ENCODE measurements at regions not wholly inside any gene's neighbourhood (a gene's known extent, or its start where the extent isn't known, plus 50 kb on each side); places are given as distances from the start of the nearest gene placed in this dataset.

DNA sequence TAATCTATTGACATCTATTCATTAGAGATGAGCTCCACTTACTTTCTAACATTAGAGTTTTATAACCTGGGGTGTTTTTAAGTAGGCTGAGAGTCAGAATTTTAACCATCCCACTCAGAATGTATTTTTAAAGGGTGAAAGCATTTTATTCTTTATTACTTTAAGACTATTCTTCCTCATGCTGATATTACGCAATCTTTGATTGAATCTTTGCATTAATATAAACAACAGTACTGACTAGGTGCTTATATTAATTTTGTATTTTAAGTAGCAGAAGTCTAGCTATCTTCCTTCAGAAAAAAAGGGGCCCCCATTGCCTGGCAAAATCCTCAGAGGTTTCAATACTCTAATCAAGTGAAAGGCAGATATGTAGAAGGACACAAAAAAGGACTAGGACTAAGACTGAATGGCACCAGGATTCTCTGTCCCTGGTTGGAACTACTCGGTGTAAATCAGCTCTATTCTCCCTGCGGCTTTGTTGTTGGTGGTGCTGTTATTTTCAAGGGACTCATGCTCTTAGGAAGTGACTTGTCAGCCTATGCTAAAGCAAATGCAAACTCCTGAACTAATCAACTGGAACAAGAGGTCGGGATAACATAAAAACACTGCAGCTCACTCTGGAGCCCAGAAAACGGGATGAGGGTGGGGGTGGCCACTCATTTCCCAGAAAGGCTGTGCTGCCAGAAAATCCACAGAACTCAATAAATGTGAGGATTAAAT lies 1324.4 kb downstream of the GRIK2 start:
- H3K4me1 ChIP-seq (ENCODE audit: control insufficient read depth in 2 of 2, insufficient read depth in 2 of 2, low read length in 1 of 2): no peaks in the 10 kb centered on the region
- no peak overlapping the region for H3K27ac ChIP-seq (ENCODE audit: low read depth in 2 of 2, low read length in 1 of 2)
- no peaks in the 10 kb centered on the region for H3K27me3 ChIP-seq (ENCODE audit: control insufficient read depth in 1 of 2, insufficient read depth in 2 of 2, low read length in 2 of 2)
- no peak overlapping the region for H3K4me3 ChIP-seq (ENCODE audit: low read depth in 1 of 2, low read length in 2 of 2)
- H3K9me3 ChIP-seq (ENCODE audit: control insufficient read depth in 2 of 2, insufficient read depth in 1 of 2, low read depth in 1 of 2, low read length in 1 of 2): no peaks in the 10 kb centered on the region
- 50 to 53% methylated on average over 5 of the region's 5 CpGs for WGBS, 2 donors
- H3K36me3 ChIP-seq (ENCODE audit: control insufficient read depth in 2 of 2, insufficient read depth in 2 of 2, low read length in 1 of 2): no peaks in the 10 kb centered on the region

DNA sequence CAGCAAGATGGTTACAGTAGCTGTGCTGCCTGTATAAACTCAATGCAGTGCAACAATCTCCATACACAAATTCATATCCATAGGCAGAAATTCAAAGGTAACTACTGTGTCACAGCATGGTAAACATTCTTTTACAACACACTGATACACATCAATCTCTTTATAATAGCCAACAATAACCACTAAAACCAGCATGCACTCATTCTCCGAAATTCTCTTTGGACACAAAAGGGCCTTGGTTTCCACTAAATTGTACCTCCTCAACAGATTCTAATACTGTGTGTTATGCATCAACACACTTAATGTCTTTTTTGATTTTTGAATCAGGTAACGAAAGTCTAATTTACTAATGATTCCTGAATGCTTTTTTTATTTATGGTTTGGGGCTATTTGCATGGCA lies 1323.7 kb downstream of the GRIK2 start:
- Histone ChIP-seq H3K27ac (ENCODE audit: low read depth in 2 of 2, low read length in 1 of 2) (no peak overlapping the region), H3K27me3 (ENCODE audit: control insufficient read depth in 1 of 2, insufficient read depth in 2 of 2, low read length in 2 of 2) (no peaks in the 10 kb centered on the region), H3K4me3 (ENCODE audit: low read depth in 1 of 2, low read length in 2 of 2) (no peak overlapping the region), H3K4me1 (ENCODE audit: control insufficient read depth in 2 of 2, insufficient read depth in 2 of 2, low read length in 1 of 2) (no peaks in the 10 kb centered on the region), H3K36me3 (ENCODE audit: control insufficient read depth in 2 of 2, insufficient read depth in 2 of 2, low read length in 1 of 2) (no peaks in the 10 kb centered on the region), H3K9me3 (ENCODE audit: control insufficient read depth in 2 of 2, insufficient read depth in 1 of 2, low read depth in 1 of 2, low read length in 1 of 2) (no peaks in the 10 kb centered on the region)
- WGBS, 2 donors: 73 to 75% methylated on average over 2 of the region's 2 CpGs

DNA sequence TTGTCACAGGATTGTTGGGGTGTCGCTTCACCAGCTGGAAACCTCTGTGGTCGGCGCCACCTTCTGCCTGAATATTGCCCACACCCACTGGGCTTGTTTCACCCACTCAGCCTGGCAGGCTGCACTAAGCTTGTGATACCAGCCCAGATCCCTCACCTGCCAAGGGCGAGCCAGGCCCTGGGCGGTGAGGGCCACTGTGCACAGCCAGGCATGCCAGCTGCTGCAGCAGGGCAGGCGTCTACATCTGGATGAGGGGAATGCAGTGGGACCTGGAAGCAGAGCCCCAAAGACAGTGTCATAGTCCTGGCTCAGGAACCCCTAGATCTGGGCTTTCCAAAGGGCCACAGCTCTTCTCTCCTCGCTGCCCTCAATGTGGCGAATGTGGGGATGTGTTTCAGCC lies 1307.5 kb downstream of the GRIK2 start:
- Histone ChIP-seq H3K36me3 (ENCODE audit: control insufficient read depth in 2 of 2, insufficient read depth in 2 of 2, low read length in 1 of 2) (no peaks in the 10 kb centered on the region), H3K9me3 (ENCODE audit: control insufficient read depth in 2 of 2, insufficient read depth in 1 of 2, low read depth in 1 of 2, low read length in 1 of 2) (no peaks in the 10 kb centered on the region), H3K27me3 (ENCODE audit: control insufficient read depth in 1 of 2, insufficient read depth in 2 of 2, low read length in 2 of 2) (no peaks in the 10 kb centered on the region), H3K4me1 (ENCODE audit: control insufficient read depth in 2 of 2, insufficient read depth in 2 of 2, low read length in 1 of 2) (no peaks in the 10 kb centered on the region), H3K27ac (ENCODE audit: low read depth in 2 of 2, low read length in 1 of 2) (no peak overlapping the region), H3K4me3 (ENCODE audit: low read depth in 1 of 2, low read length in 2 of 2) (no peak overlapping the region)
- WGBS, 2 donors: 88 to 94% methylated on average over 8 of the region's 8 CpGs

- H3K4me1 ChIP-seq (ENCODE audit: control insufficient read depth in 2 of 2, insufficient read depth in 2 of 2, low read length in 1 of 2): no peaks in the 10 kb centered on the region
- 16 to 54% methylated on average over 1 of the region's 1 CpG for WGBS, 2 donors
- no peaks in the 10 kb centered on the region for H3K36me3 ChIP-seq (ENCODE audit: control insufficient read depth in 2 of 2, insufficient read depth in 2 of 2, low read length in 1 of 2)
- H3K27me3 ChIP-seq (ENCODE audit: control insufficient read depth in 1 of 2, insufficient read depth in 2 of 2, low read length in 2 of 2): no peaks in the 10 kb centered on the region
- H3K27ac ChIP-seq (ENCODE audit: low read depth in 2 of 2, low read length in 1 of 2): no peak overlapping the region
- H3K9me3 ChIP-seq (ENCODE audit: control insufficient read depth in 2 of 2, insufficient read depth in 1 of 2, low read depth in 1 of 2, low read length in 1 of 2): no peaks in the 10 kb centered on the region
- H3K4me3 ChIP-seq (ENCODE audit: low read depth in 1 of 2, low read length in 2 of 2): no peak overlapping the region
These were observed 1293.0 kb downstream of the GRIK2 start for GRCh38 chr6:102686461-102686860.

- 35 to 42% methylated on average over 2 of the region's 2 CpGs for WGBS, 2 donors
- no peaks in the 10 kb centered on the region for H3K4me1 ChIP-seq (ENCODE audit: control insufficient read depth in 2 of 2, insufficient read depth in 2 of 2, low read length in 1 of 2)
- no peak overlapping the region for H3K4me3 ChIP-seq (ENCODE audit: low read depth in 1 of 2, low read length in 2 of 2)
- H3K9me3 ChIP-seq (ENCODE audit: control insufficient read depth in 2 of 2, insufficient read depth in 1 of 2, low read depth in 1 of 2, low read length in 1 of 2): no peaks in the 10 kb centered on the region
- H3K27ac ChIP-seq (ENCODE audit: low read depth in 2 of 2, low read length in 1 of 2): no peak overlapping the region
- H3K36me3 ChIP-seq (ENCODE audit: control insufficient read depth in 2 of 2, insufficient read depth in 2 of 2, low read length in 1 of 2): no peaks in the 10 kb centered on the region
- H3K27me3 ChIP-seq (ENCODE audit: control insufficient read depth in 1 of 2, insufficient read depth in 2 of 2, low read length in 2 of 2): no peaks in the 10 kb centered on the region
These were observed 1286.9 kb downstream of the GRIK2 start for GRCh38 chr6:102680413-102680812.

- Histone ChIP-seq H3K27ac (ENCODE audit: low read depth in 2 of 2, low read length in 1 of 2) (no peak overlapping the region), H3K4me1 (ENCODE audit: control insufficient read depth in 2 of 2, insufficient read depth in 2 of 2, low read length in 1 of 2) (no peaks in the 10 kb centered on the region), H3K27me3 (ENCODE audit: control insufficient read depth in 1 of 2, insufficient read depth in 2 of 2, low read length in 2 of 2) (no peaks in the 10 kb centered on the region), H3K36me3 (ENCODE audit: control insufficient read depth in 2 of 2, insufficient read depth in 2 of 2, low read length in 1 of 2) (no peaks in the 10 kb centered on the region), H3K4me3 (ENCODE audit: low read depth in 1 of 2, low read length in 2 of 2) (no peak overlapping the region), H3K9me3 (ENCODE audit: control insufficient read depth in 2 of 2, insufficient read depth in 1 of 2, low read depth in 1 of 2, low read length in 1 of 2) (no peaks in the 10 kb centered on the region)
- WGBS, 2 donors: 36 to 51% methylated on average over 1 of the region's 1 CpG
These were observed 1286.4 kb downstream of the GRIK2 start for GRCh38 chr6:102679865-102680264.

DNA sequence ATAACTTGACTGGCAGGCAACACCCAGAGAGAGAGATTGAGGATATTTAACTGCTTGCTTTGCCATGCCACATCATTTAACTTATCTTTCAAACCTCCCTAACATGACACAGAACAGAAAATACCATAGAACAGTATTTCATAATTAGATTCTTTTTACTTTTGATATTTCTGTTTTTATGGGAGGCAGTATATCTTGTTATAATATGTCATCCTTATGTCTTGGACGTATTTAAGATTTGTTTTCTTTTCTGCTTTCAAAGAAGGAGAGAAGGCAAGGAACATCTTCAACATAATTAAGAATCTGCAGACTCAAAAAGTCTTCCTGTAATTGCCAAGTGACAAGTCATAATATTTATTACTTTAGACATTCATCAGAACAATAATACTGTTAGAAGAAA lies 1283.7 kb downstream of the GRIK2 start:
- 53% methylated on average over 1 of the region's 1 CpG for WGBS, 2 donors
- no peaks in the 10 kb centered on the region for H3K27me3 ChIP-seq (ENCODE audit: control insufficient read depth in 1 of 2, insufficient read depth in 2 of 2, low read length in 2 of 2)
- H3K36me3 ChIP-seq (ENCODE audit: control insufficient read depth in 2 of 2, insufficient read depth in 2 of 2, low read length in 1 of 2): no peaks in the 10 kb centered on the region
- no peak overlapping the region for H3K4me3 ChIP-seq (ENCODE audit: low read depth in 1 of 2, low read length in 2 of 2)
- no peaks in the 10 kb centered on the region for H3K9me3 ChIP-seq (ENCODE audit: control insufficient read depth in 2 of 2, insufficient read depth in 1 of 2, low read depth in 1 of 2, low read length in 1 of 2)
- no peak overlapping the region for H3K27ac ChIP-seq (ENCODE audit: low read depth in 2 of 2, low read length in 1 of 2)
- no peaks in the 10 kb centered on the region for H3K4me1 ChIP-seq (ENCODE audit: control insufficient read depth in 2 of 2, insufficient read depth in 2 of 2, low read length in 1 of 2)

- no peak overlapping the region for H3K4me3 ChIP-seq (ENCODE audit: low read depth in 1 of 2, low read length in 2 of 2)
- H3K27ac ChIP-seq (ENCODE audit: low read depth in 2 of 2, low read length in 1 of 2): no peak overlapping the region
- WGBS, 2 donors: 47 to 59% methylated on average over 1 of the region's 1 CpG
- no peaks in the 10 kb centered on the region for H3K27me3 ChIP-seq (ENCODE audit: control insufficient read depth in 1 of 2, insufficient read depth in 2 of 2, low read length in 2 of 2)
- no peaks in the 10 kb centered on the region for H3K36me3 ChIP-seq (ENCODE audit: control insufficient read depth in 2 of 2, insufficient read depth in 2 of 2, low read length in 1 of 2)
- H3K9me3 ChIP-seq (ENCODE audit: control insufficient read depth in 2 of 2, insufficient read depth in 1 of 2, low read depth in 1 of 2, low read length in 1 of 2): no peaks in the 10 kb centered on the region
- no peaks in the 10 kb centered on the region for H3K4me1 ChIP-seq (ENCODE audit: control insufficient read depth in 2 of 2, insufficient read depth in 2 of 2, low read length in 1 of 2)
These were observed 1277.2 kb downstream of the GRIK2 start for GRCh38 chr6:102670735-102671134.

GRCh38 chr6:102662851-102663250 lies 1269.3 kb downstream of the GRIK2 start:
- Histone ChIP-seq H3K4me1 (ENCODE audit: control insufficient read depth in 2 of 2, insufficient read depth in 2 of 2, low read length in 1 of 2) (no peaks in the 10 kb centered on the region), H3K9me3 (ENCODE audit: control insufficient read depth in 2 of 2, insufficient read depth in 1 of 2, low read depth in 1 of 2, low read length in 1 of 2) (no peaks in the 10 kb centered on the region), H3K27me3 (ENCODE audit: control insufficient read depth in 1 of 2, insufficient read depth in 2 of 2, low read length in 2 of 2) (no peaks in the 10 kb centered on the region), H3K36me3 (ENCODE audit: control insufficient read depth in 2 of 2, insufficient read depth in 2 of 2, low read length in 1 of 2) (no peaks in the 10 kb centered on the region), H3K4me3 (ENCODE audit: low read depth in 1 of 2, low read length in 2 of 2) (no peak overlapping the region), H3K27ac (ENCODE audit: low read depth in 2 of 2, low read length in 1 of 2) (no peak overlapping the region)
- WGBS, 2 donors: 76 to 78% methylated on average over 3 of the region's 3 CpGs

DNA sequence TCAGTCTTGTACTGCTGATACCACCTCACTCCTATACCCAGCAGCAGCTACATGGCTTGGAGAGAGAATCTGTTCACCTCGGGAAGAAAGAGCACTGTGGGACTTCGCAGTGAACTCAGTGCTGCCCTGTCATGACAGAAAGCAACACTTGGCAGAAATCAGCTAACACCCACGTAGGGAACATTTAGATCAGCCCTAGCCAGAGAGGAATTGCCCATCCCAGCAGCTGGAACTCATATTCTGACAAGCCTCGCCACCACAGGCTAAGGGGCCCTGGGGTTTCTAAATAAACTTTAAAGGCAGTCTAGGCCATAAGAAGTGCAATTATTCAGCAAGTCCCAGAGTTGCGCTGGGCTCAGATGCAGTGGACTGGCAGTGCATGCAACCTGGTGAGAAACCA lies 1266.8 kb downstream of the GRIK2 start:
- H3K4me3 ChIP-seq (ENCODE audit: low read depth in 1 of 2, low read length in 2 of 2): no peak overlapping the region
- no peaks in the 10 kb centered on the region for H3K27me3 ChIP-seq (ENCODE audit: control insufficient read depth in 1 of 2, insufficient read depth in 2 of 2, low read length in 2 of 2)
- H3K27ac ChIP-seq (ENCODE audit: low read depth in 2 of 2, low read length in 1 of 2): no peak overlapping the region
- 49 to 54% methylated on average over 5 of the region's 5 CpGs for WGBS, 2 donors
- no peaks in the 10 kb centered on the region for H3K36me3 ChIP-seq (ENCODE audit: control insufficient read depth in 2 of 2, insufficient read depth in 2 of 2, low read length in 1 of 2)
- H3K9me3 ChIP-seq (ENCODE audit: control insufficient read depth in 2 of 2, insufficient read depth in 1 of 2, low read depth in 1 of 2, low read length in 1 of 2): no peaks in the 10 kb centered on the region
- no peaks in the 10 kb centered on the region for H3K4me1 ChIP-seq (ENCODE audit: control insufficient read depth in 2 of 2, insufficient read depth in 2 of 2, low read length in 1 of 2)
